Duodenal mucosa (tissue), 2 donors: ENCODE measurements at regions not wholly inside any gene's neighbourhood (a gene's known extent, or its start where the extent isn't known, plus 50 kb on each side); places are given as distances from the start of the nearest gene placed in this dataset.
"Not testable (repeated sequence)": the region's sequence is repeated elsewhere in the genome, so short reads cannot be mapped to it uniquely, and the experiment has no call there.

ENCODE experiments used
- H3K27ac ChIP-seq: one replicate; pipeline ENCODE4 v1.7.0; 2013; ENCODE audit warnings: low read depth, low read length
- H3K27me3 ChIP-seq, 2 donors: one replicate each; pipeline ENCODE4 v1.7.0; 2013; ENCODE audit warnings: low read length in 2 of 2, control low read depth in 1 of 2; ENCODE audit not compliant: insufficient read depth in 2 of 2, control insufficient read depth in 1 of 2
- H3K36me3 ChIP-seq, 2 donors: one replicate each; pipeline ENCODE4 v1.7.0; 2013; ENCODE audit warnings: low read length in 2 of 2, control low read depth in 1 of 2; ENCODE audit not compliant: insufficient read depth in 2 of 2, control insufficient read depth in 1 of 2
- H3K4me1 ChIP-seq, 2 donors: one replicate each; pipeline ENCODE4 v1.7.0; 2013; ENCODE audit warnings: low read length in 2 of 2, control low read depth in 1 of 2; ENCODE audit not compliant: insufficient read depth in 2 of 2, control insufficient read depth in 1 of 2
- H3K4me3 ChIP-seq, 2 donors: one replicate each; pipeline ENCODE4 v1.7.0; 2013; ENCODE audit warnings: low read length in 2 of 2, low read depth in 1 of 2
- H3K9ac ChIP-seq, 2 donors: one replicate each; pipeline ENCODE4 v1.7.0; 2013; ENCODE audit warnings: low read length in 2 of 2, low read depth in 1 of 2
- H3K9me3 ChIP-seq, 2 donors: one replicate each; pipeline ENCODE4 v1.7.0; 2013; ENCODE audit warnings: low read length in 2 of 2, control low read depth in 1 of 2; ENCODE audit not compliant: control insufficient read depth in 1 of 2

DNA sequence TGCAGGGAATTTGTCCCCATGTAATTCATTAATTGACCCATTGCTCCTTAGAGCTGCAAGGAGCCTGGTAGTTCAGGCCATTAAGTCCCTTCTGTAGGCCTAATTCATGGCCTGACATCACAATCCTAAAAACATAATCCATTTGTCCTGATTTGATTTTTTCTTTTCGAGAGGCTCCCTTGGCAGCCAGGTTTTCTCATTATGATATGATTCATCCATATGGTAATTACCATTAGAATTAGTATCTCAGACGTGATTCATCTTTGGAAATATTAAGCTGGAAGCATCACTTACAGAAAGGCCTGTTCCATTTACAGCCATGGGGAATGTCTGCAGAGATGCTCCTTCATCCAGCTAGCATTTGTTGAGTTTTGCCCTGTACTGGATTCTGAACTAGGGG, 128.5 kb downstream of the PLCE1 start:
- no peak overlapping the region for H3K27ac ChIP-seq
- H3K9me3 ChIP-seq, result no peaks in the 10 kb centered on the region
- H3K9ac ChIP-seq, result no peak overlapping the region
- H3K4me1 ChIP-seq, result peaks cover 0 to 2% of the 10 kb centered on the region in 2 donors
- H3K36me3 ChIP-seq, result no peaks in the 10 kb centered on the region
- H3K27me3 ChIP-seq, result no peaks in the 10 kb centered on the region
- no peak overlapping the region for H3K4me3 ChIP-seq

DNA sequence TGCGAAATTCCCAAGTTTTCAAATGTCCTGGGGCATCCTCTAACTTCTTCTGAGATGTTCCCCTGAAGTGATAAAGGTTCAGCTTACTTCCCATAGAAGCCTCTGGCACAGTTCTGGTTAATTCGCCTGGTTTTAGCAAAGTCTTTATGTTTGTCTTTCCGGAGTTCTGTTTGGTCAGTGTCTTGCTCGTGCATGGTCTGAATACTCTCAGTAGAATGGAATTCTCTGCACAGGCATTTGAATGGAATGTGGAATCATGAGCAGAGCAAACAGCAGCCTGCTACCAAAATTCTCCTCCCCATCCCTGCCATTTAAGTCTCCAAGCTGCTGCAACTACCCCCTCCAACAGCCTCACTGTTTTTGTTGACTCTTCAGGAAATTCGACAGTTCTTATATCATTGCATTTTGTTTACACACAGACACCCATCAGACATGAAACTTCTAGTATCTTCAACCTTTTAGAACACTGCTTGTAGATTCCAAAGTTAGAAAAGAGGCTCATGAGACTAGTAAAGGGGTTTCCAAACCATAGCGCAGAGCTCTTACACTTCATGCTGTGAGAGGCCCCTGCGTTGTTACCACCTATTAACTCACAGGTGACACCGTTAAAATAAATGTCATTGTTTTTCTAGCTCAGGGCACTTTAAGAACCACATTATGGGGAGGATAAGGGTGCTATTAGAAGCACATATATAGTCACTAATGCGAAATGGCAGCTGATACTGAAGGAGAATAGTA, 129.7 kb downstream of the PLCE1 start:
- Histone ChIP-seq H3K36me3 (no peaks in the 10 kb centered on the region), H3K9ac (no peak overlapping the region), H3K27ac (no peak overlapping the region), H3K4me1 (peaks cover 0 to 2% of the 10 kb centered on the region in 2 donors), H3K27me3 (no peaks in the 10 kb centered on the region), H3K9me3 (no peaks in the 10 kb centered on the region), H3K4me3 (no peak overlapping the region)

DNA sequence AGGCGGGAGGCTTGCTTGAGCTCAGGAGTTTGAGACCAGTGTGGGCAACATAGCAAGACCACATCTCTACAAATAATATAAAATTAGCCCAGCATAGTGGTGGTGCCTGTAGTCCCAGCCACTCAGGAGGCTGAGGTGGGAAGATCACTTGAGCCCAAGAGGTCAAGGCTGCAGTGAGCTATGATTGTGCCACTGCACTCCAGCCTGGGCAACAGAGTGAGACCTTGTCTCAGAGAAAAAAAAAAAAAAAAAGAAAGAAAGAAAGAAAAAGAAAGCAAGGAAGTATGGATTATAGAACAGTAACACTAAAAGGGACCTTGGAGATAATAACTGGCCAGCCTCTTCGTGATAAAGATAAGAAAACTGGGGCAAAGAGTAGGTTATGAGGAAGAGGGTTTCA, 130.4 kb downstream of the PLCE1 start:
- H3K9ac ChIP-seq, H3K36me3 ChIP-seq, H3K4me1 ChIP-seq, H3K9me3 ChIP-seq, H3K27me3 ChIP-seq, H3K27ac ChIP-seq, H3K4me3 ChIP-seq: not testable (repeated sequence)

DNA sequence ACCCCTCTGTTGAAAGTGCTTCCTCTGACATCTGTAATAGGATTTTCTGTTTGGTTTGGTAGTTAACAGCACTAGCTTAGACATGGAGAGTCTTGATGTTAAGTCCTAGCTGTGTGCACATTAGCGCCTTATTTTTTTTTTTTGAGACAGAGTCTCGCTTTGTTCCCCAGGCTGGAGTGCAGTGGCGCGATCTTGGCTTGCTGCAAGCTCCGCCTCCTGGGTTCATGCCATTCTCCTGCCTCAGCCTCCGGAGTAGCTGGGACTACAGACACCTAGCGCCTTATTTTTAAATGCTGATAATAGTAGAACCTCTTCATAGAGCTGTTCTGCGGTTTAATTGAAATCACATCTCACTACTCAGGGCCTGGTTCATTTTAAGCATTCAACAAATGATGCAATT, 131.5 kb downstream of the PLCE1 start:
- H3K4me3 ChIP-seq, H3K4me1 ChIP-seq, H3K27me3 ChIP-seq, H3K9me3 ChIP-seq, H3K27ac ChIP-seq, H3K36me3 ChIP-seq, H3K9ac ChIP-seq: not testable (repeated sequence)

DNA sequence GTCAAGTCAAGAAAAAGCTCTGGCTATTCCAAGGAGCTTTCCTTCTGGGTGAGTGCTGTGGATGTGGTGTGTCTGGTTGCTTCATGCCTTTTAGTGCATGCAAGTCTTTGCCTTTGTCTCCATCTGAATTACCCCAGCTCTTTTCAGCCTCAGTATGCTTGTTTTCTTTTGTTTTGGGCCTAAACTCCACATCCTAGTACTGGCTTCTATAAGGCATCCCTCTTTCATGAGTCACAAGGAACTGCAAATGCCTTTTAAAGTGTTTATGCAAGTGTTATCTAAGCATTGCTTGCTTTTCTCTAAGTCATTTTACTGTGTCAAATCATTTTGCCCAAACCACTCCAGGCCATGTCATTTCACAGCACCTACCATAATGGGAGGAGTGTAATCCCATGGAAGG, 132.1 kb downstream of the PLCE1 start:
- Histone ChIP-seq H3K27me3 (no peaks in the 10 kb centered on the region), H3K9ac (no peak overlapping the region), H3K4me3 (no peak overlapping the region), H3K36me3 (no peaks in the 10 kb centered on the region), H3K9me3 (no peaks in the 10 kb centered on the region), H3K4me1 (peaks cover 0 to 2% of the 10 kb centered on the region in 2 donors), H3K27ac (no peak overlapping the region)

DNA sequence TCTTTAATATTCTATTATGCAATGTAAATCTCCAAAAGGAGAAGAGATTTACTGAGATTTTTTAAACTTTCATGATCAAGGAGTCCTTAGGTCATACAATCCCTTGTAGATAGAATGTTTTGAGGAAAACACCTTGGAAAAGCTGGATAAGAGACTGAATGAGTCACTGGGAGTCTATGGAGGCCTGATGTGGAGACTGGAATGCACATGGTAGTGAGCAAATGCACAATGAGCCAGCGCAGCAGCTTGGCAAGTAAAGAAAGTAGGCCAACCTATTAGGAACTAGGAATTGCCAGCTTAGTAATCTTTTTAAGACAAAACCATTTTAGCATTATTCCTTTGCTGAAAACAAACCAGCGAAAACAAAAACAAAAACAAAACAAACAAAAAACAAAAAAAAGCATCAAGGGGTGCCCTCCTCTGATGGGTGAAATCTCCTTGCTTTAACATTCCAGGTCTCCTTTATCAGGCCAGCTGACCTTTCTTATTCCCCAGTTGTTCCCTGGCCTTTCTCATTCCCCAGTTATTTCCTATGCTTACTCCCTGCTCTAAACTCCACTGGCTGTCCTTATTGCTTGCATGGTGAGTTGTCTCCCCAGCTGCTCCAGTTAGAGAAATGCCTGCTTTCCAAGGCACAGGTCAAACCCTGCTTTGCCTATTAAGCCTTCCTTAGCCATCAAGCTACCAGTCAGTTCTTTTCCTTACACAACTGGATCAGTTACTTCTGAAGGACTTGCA, 135.8 kb downstream of the PLCE1 start:
- no peak overlapping the region for H3K4me3 ChIP-seq
- H3K27ac ChIP-seq, result no peak overlapping the region
- H3K9ac ChIP-seq, result no peak overlapping the region
- no peaks in the 10 kb centered on the region for H3K27me3 ChIP-seq
- no peaks in the 10 kb centered on the region for H3K9me3 ChIP-seq
- peaks cover 6% of the 10 kb centered on the region in 2 donors for H3K36me3 ChIP-seq
- H3K4me1 ChIP-seq, result no peaks in the 10 kb centered on the region

DNA sequence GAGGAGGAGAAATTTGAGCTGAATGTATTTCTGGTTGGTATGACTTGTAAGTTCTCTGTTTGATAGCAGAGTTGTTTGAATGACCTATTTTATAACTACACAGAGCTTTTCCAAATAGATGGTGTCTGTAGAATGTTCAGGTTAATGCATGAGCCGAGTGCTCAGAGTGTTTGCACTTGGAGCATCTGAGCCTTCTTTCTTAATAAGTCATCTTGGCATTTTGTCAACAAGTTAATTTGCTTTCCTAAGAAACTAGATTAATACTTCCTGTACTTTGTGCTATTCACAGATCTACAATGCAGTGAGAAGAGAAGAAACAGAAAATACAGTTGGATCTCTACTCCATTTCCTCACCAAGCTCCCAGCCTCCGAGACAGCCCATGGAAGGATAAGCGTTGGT, 138.2 kb downstream of the PLCE1 start:
- Histone ChIP-seq H3K9ac (no peak overlapping the region), H3K4me1 (no peaks in the 10 kb centered on the region), H3K36me3 (peaks cover 6% of the 10 kb centered on the region in 2 donors), H3K27me3 (no peaks in the 10 kb centered on the region), H3K4me3 (no peak overlapping the region), H3K9me3 (no peaks in the 10 kb centered on the region), H3K27ac (no peak overlapping the region)

DNA sequence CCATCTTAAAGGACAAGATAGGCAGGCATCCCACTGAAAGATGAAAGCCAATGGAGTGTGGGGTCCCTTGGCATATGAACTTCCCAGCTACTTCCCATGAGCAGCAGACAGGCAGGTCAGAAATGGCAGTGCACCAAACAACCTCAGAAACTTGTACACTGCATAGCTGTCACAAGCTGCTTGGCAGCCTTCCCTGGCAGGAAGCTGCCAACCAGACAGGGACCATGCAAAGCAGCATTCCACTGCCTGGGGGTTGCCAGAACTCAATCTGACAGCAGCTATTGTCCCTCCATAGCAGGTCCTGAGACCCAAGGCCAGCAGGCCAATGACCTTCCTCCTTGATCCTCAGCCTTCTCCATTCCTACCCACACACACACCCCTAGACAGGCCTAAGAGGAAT, 139.5 kb downstream of the PLCE1 start:
- H3K4me1 ChIP-seq, result no peaks in the 10 kb centered on the region
- H3K27ac ChIP-seq, result no peak overlapping the region
- peaks cover 6 to 11% of the 10 kb centered on the region in 2 donors for H3K36me3 ChIP-seq
- H3K27me3 ChIP-seq, result no peaks in the 10 kb centered on the region
- no peak overlapping the region for H3K9ac ChIP-seq
- H3K4me3 ChIP-seq, result no peak overlapping the region
- H3K9me3 ChIP-seq, result no peaks in the 10 kb centered on the region

DNA sequence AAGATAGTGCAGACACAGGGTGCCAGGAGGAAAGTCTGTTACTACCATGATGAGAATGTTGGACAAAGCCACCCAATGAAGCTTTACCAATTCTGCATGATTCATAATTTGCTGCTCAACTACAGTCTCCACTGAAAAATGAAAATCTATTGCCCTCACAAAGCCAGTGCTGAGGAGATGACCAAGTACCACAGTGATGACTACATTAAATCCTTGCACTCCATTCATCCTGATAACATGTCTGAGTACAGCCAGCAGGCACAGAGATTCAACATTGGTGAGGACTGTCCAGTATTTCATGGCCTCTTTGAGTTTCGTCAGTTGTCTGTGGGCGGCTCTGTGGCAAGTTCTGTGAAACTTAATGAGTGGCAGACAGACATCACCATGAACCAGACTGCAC, 144.0 kb downstream of the PLCE1 start:
- Histone ChIP-seq H3K4me1 (no peaks in the 10 kb centered on the region), H3K36me3 (peaks cover 11% of the 10 kb centered on the region in 2 donors), H3K27ac (no peak overlapping the region), H3K9me3 (no peaks in the 10 kb centered on the region), H3K9ac (no peak overlapping the region), H3K27me3 (no peaks in the 10 kb centered on the region), H3K4me3 (no peak overlapping the region)

DNA sequence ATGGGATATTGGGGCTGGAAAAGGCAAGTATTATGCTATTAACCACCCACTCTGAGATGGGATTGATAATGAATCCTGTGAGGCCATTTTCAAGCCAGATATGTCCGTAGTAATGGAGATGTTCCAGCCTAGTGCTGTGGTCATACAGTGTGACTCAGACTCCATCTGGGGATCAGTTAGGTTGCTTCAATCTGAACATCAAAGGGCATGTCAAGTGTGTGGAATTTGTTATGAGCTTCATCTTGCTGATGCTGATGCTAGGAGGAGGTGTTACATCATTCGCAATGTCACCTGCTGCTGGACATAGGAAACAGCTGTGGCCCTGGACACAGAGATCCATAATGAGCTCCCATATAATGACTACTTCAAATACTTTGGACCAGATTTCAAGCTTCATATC, 144.7 kb downstream of the PLCE1 start:
- Histone ChIP-seq H3K27me3 (no peaks in the 10 kb centered on the region), H3K9me3 (no peaks in the 10 kb centered on the region), H3K4me1 (no peaks in the 10 kb centered on the region), H3K27ac (no peak overlapping the region), H3K36me3 (peaks cover 8 to 10% of the 10 kb centered on the region in 2 donors), H3K4me3 (no peak overlapping the region), H3K9ac (no peak overlapping the region)
